ENCODE measurements at regions not wholly inside any gene's neighbourhood (a gene's known extent, or its start where the extent isn't known, plus 50 kb on each side); places are given as distances from the start of the nearest gene placed in this dataset.

GRCh38 chr20:6693178-6693807 is 74.2 kb upstream of the BMP2 start:
- DNase-seq (ENCODE audit: low read depth in 4 of 4, low spot score in 1 of 4): no peak

DNA sequence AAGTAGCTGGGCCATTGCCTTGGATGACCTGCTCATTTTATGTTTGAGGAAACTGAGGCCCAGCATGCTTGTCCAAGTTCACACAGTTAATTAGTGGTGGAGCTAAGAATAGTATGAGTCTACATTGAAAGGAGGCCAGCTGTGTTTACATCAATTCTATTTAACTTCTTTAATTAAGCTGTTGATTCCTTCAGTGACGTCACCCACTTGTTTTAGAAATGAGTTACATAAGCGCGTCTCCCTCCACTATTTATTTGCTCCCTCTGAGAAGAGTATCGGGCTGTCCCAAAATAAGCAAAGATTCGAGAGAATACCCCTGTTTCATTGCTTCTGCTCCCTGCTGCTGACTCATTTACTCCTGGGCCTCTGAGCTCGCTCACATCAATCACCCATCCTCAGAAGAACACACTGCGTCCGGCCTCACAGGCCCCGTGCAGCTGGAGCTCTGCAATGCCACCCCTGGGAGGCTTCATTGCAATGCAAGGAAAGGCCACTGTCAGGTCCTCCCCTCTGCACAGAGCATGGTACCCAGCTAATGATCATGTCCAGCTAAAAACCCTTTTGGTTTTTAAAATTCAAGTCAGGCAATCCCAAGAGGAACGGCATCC is 74.8 kb upstream of the BMP2 start:
- no peak for DNase-seq (ENCODE audit: low read depth in 4 of 4, low spot score in 1 of 4)

GRCh38 chr20:6691516-6691915 is 76.0 kb upstream of the BMP2 start:
- DNase-seq (ENCODE audit: low read depth in 4 of 4, low spot score in 1 of 4): no peak

GRCh38 chr20:6689339-6689973 is 78.0 kb upstream of the BMP2 start:
- DNase-seq (ENCODE audit: low read depth in 4 of 4, low spot score in 1 of 4): no peak

GRCh38 chr20:6686171-6686570 is 81.3 kb upstream of the BMP2 start:
- no peak for DNase-seq (ENCODE audit: low read depth in 4 of 4, low spot score in 1 of 4)

- no peak for DNase-seq (ENCODE audit: low read depth in 4 of 4, low spot score in 1 of 4)
Observed at GRCh38 chr20:6685626-6686025, 81.9 kb upstream of the BMP2 start.

DNA sequence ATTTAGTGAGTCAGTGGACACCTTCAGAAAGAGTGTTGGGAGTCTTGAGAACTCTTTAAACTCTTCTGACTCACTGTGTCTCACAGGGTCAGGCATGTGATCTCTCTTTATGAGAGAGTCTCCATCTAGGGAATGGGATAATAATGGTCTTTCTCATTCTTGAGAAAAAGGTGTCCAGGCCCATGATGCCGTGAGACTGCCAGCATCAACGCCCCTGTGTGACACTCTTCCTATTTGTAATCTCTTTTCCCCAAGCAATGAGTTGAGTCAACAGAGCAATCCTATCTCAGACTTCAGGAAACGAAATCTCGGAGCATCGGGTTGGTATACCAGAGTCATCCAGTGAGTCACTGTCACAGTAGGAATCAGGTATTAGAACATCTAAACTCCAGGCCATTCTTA is 82.3 kb upstream of the BMP2 start:
- no peak for DNase-seq (ENCODE audit: low read depth in 4 of 4, low spot score in 1 of 4)

GRCh38 chr20:6683021-6683977 is 84.2 kb upstream of the BMP2 start:
- DNase-seq (ENCODE audit: low read depth in 4 of 4, low spot score in 1 of 4): no peak

DNA sequence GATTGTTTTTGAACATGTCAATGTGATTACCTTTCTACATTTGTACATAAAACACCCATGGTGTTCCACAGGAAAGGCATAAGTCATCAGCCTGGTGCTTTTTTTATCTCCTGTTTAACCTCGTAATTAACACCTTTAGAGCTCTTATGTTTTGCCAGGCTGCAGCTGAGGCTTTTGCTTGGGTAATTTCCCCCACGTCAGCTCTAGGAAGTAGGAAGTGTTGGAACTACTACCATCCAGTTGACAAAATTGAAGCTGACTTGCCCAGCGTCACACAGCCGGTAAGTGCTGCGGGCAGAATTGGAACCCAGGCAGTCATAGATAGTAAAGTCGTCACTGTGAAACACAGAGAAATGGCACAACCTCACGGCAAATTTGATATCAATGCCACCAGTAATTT is 86.6 kb upstream of the BMP2 start:
- no peak for DNase-seq (ENCODE audit: low read depth in 4 of 4, low spot score in 1 of 4)

DNA sequence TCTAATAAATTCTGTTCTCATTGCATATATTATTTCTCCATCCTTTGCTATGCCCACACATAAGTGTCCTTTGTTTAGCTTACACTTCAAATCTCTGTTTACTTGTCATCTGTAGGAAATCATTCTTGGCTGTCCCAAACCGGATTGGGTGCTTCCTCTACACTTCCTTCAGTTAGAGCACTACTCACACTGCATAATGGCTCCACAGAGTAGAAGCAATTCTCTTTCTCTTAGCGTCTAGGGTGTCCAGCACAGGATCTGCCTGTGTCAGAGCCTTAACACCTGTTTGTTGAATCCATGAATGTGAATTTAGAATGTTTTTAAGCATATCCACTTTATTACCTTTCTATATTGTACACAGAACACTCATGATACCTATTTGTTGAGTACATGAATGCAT is 87.0 kb upstream of the BMP2 start:
- no peak for DNase-seq (ENCODE audit: low read depth in 4 of 4, low spot score in 1 of 4)

DNA sequence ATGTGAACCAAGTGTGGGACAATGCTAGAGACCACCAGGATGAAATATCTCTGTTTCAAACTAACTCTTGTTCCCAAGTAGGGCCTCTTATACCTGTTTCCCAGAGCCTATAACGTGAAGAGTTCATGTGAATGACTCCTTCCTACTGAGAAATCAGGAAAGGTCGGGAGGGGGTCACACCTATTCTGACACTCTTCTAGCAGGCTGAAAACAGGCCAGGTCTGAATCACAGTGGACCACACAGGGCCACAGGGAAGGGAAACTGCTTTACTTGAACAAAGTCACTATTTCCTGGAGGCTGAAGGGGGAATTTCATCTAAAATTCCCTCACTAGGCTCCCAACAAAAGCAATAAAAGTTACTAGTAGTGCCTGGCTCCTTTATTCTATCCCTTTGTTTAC is 88.4 kb upstream of the BMP2 start:
- DNase-seq (ENCODE audit: low read depth in 4 of 4, low spot score in 1 of 4): no peak

DNA sequence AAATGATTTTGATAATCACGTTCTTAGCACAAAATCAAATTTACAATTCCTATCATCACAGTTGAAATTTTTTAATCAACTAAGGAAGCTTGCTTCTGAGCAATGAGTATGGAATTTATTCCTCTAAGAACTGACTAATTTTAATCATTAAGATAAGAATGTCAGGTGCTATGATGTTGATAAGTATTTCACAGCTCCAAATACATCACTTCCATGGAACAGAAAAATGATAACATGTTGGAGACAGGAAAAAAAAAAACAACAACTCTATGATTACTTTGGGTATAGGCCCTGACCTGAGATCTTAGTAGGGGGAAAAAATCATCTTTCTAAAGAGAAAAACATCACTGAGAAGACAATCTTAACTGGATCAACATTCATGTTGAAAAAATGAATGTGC is 89.4 kb upstream of the BMP2 start:
- no peak for DNase-seq (ENCODE audit: low read depth in 4 of 4, low spot score in 1 of 4)

DNA sequence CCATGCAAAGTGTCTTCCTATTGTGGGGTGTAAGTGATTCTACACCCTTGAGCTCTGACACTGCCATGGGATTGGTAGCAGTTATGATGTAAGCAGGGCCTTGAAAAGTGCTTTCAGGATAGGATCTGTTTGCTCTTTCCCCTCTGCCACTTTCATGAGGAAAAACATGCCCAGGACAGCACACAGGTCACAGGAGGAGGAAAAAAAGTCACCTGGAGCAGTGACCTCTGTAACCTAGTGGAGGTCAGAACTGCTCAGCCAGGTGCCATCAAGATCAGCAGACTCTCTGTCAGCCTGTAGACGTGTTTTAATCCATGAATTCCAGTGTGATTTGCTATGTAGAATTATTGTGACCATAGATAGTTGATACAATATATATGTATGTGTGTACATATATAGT is 92.7 kb upstream of the BMP2 start:
- DNase-seq (ENCODE audit: low read depth in 4 of 4, low spot score in 1 of 4): no peak

GRCh38 chr20:6673071-6673470 is 94.4 kb upstream of the BMP2 start:
- DNase-seq (ENCODE audit: low read depth in 4 of 4, low spot score in 1 of 4): no peak

DNA sequence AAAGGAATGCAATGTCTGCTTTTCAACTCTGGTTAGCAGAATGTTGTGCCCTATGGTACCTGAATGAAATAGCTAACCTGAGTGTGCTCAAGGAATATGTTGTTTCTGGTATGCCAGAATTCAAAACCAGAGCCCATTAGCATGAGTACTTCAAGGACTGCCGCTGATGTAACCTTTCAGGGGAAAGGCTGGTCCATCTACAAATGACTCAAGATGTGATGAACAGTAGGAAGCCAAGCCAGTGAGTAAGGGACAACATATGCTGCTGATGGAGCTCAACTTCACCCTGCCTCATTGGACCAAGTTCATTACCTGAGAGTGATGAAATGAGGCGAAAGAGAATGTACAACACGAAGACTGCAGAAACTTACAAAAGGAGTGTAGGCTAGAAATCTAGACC is 95.7 kb upstream of the BMP2 start:
- DNase-seq (ENCODE audit: low read depth in 4 of 4, low spot score in 1 of 4): no peak

GRCh38 chr20:6668546-6668945 is 98.9 kb upstream of the BMP2 start:
- DNase-seq (ENCODE audit: low read depth in 4 of 4, low spot score in 1 of 4): no peak

DNA sequence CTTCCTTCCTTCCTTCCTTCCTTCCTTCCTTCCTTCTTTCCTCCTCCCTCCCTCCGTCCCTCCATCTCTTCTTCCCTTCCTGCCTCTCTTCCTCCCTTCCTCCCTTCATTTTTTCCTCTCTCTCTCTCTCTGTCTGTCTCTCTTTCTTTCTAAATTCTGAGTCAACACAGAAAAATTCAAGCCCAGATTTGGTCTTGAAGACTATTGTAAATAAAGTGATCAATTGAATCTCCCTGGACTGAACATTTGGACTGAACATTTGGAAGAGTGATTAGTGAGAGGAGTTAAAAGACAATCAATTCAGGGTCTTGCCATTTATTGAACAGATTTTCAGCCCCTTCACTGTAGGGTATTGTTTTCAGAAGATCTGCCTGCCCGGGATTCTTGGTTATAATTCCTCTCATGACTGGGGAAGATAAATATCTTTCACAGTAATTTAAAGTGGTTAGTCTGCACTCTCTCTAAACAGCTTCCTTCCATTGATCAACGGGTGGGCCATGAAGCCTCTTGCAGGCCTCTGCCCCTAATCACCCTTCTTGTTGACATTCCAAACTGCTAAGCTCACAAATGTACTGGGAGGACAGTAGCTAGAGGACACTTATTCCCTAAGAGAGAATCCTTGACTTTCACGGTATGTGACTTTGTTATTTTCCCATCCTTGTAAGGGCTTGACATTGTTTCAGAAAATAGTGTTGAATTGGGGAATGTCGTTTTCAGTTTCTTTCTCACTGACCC is 101.7 kb upstream of the BMP2 start:
- no peak for DNase-seq (ENCODE audit: low read depth in 4 of 4, low spot score in 1 of 4)

- no peak for DNase-seq (ENCODE audit: low read depth in 4 of 4, low spot score in 1 of 4)
Observed at GRCh38 chr20:6665161-6665560, 102.3 kb upstream of the BMP2 start.

DNA sequence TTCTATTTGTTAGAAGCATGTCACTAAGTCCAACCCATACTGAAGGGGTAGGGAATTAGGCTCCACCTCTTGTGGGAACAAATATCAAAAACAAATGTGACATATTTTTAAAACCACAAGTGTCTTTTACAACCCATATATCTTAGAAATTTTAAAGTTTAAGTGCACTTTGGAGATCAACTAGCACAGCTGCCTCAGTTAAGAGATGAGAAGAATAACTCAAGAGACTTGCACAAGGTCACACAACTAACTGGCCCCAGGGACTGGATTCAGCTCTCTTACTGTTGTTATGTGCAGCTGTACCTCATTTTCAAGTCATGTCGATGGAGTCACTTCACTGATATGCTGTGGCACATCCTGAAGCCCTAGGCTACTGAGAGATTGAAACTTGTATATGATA is 102.9 kb upstream of the BMP2 start:
- no peak for DNase-seq (ENCODE audit: low read depth in 4 of 4, low spot score in 1 of 4)

- DNase-seq (ENCODE audit: low read depth in 4 of 4, low spot score in 1 of 4): no peak
Observed at GRCh38 chr20:6663751-6664388, 103.6 kb upstream of the BMP2 start.

GRCh38 chr20:6663104-6663503 is 104.4 kb upstream of the BMP2 start:
- DNase-seq (ENCODE audit: low read depth in 4 of 4, low spot score in 1 of 4): no peak
